Inferior parietal cortex (tissue), 1 donor: ENCODE measurements at regions not wholly inside any gene's neighbourhood (a gene's known extent, or its start where the extent isn't known, plus 50 kb on each side); places are given as distances from the start of the nearest gene placed in this dataset.
"Not testable (repeated sequence)": the region's sequence is repeated elsewhere in the genome, so short reads cannot be mapped to it uniquely, and the experiment has no call there.

Source experiments
- DNase-seq: peaks from one replicate; pipeline ENCODE4 v3.0.0-alpha.2; 2016; ENCODE audit errors: extremely low spot score

DNA sequence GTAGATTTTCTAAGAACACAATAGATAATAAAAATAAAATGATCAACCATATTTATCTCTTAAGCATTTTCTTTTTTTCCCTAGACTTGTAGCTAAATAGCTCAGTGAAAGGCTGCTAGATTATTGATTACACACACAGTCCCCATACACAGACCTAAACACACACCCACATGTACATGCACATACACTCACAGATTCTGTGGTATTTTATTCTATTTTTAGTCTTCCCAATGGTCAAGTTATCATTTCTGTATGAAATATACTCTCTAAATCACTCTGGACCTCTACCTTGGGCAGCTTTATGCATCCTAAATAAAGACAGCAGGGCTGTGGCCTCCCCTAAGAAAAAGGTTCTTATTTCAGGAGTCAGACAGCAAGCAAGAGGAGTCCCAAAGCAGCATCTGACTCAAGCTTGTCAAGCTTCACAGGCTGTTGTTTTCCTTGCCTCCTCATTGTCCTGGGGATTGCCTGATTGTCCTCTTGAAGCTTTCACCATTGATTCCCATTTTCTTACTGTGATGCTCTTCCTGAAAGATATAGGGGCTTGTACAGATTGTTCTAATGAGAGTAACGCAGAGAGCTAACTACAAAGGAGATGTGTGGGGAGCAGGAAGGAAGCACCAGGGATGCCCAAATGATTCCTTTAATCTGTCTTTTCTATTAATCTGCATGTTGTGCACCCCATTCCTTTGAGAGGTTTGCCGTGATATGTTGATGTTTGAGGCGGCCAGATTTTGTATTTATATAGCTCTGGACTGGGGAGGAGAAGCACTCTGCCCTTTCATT, 986.5 kb downstream of the PCDH17 start:
- no peak for DNase-seq

DNA sequence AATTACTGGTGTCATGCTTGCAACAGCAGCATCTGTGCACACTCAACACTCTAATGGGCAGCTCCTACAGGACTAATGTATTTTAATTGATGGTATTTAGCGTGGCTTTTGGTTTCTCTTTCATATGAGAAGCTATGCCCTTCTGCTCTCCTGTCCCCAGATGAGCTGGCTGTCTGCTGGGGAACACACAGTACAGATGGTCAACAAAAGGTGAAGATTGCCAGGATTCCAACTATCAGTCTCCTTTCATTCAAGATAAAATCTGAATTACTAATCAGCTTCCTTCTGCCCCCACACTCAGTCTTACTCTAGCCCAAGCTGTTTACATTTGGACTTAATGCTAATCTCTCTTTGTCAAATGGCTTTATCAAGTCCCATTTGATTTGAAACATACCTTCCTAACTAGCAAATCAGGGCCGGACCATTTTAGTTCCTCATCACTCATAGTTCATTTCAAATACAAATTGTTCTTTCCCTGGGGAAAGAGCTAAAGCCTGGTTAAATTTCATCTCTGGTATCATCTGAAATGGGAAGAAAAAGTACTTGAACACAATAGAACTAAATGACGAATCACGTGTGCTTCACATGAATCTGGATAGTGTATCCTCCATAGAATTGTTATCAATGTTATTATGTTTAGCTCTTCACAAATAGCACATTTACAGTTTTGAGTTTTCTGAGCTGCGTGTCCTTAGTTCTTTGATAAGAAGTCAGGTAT, 988.0 kb downstream of the PCDH17 start:
- DNase-seq: no peak

DNA sequence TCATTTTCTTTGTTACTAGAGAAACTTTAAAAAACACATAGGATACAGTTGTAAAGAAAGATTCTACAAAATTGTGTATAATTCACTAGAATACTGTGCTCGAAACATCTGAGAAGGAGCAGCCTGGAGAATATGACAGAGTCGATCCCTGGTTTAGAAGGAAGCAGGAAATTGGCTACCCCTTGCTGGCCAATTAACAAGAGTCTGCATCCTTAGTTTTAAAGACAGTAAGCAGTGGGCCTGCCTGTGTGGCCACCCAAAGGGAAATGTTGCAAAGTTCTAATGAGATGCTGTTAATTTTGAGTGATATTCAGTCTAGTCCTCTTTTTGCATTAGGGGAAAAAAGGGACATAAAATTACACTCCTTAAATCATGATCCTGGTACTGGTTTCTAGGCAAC, 988.6 kb downstream of the PCDH17 start:
- DNase-seq: no peak

DNA sequence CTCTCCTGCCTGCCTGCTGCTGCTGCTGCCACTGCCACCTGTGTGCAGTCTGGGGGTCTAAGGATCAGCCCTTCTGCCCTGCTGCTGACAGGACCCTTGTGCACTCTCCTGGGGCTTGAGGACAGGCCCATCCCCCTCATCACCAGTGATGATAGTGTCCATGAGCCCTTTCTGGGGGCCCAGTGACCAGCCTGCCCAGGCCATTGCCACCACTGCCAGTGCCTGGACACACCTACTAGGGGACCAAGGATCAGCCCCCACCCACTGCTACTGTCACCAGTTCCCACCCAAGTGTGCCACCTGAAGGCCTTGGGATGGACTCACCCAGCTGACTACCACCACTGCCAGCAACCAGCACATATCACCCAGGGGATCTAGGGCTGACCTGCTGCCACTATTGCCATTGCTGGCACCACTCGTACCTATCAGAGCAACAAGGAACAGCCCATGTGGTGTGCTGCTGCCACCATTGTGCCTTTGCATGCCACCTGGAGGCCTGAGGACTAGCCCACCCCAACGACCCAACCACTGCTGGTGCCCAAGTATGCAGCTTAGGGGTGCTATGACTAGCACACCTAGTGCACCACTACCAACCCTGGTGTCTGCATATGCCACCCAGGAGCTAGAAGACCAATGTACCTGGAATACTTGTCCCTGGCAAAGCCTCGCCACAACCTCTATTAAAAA, 994.3 kb downstream of the PCDH17 start:
- no peak for DNase-seq

DNA sequence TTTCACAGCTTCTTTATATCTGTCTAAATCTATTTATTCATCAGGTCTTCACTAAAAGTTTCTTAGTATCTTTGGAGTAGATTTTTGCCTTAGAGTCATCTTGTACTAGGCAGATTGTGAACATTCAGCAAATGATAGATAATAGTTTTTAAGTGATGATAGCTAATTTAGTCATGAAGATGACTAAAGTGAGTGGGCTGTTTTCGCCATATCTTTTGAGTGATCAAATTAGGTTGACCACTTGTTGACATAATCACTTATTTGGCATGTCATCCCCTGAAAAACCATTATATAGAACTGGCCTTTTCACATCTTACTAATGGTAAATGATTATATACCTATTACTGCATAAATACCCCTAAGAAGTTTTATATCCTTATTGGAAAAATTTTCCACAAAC, 999.2 kb downstream of the PCDH17 start:
- no peak for DNase-seq

DNA sequence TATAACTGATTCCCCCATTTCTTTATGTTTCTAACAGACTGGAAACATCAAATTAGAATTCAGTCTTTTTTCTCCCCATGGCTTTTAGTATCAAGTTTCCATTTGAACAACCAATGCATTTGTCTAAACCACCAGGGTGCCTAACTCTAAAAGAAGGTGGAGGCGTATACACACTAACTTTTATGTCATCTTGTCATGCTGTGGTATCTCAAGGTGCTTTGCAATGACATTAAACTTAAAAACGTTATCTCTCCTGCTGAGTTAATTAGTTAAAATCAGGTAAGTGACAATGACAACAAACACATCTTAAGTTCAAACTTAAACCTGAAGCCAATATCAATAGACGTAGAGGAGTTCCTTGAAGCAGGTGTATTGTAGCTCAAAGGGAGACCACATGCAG, 1001.7 kb downstream of the PCDH17 start:
- DNase-seq: no peak

DNA sequence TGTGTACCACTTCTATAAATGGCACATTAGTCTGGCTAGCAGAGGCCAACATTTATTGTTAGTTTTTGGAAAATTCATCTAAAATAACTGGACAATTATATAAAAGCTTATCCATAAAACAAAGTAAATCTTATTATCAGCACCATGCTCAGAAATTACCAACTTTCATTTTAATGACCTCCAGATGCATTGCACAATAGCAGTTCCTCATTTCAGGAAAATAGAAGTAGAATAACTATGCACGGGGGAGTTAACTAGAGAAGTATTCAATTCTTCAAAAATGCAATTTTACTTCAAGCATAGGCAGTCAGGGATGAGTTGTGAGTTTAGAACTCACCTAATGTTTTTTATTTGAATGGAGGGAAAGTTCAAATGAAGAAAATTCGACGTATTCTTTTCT, 1023.5 kb downstream of the PCDH17 start:
- no peak for DNase-seq

DNA sequence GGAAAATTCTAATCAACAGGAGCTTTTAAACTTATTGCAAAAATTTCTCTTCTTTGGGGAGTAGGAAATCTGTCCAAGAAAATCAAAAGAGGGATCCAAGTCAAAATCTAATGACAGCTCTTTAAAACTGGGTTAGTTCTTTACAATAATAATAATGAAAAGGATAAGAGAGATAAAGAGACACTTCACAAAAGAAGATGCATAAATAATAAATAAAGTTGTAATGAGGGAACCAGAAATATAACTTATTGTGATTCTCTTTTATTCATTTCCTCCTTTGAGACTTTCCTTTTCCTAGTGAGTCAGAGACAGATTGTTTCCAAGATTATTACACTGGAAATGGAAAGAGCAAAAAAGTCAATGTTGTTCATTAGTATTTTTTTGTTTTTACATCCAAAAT, 1029.3 kb downstream of the PCDH17 start:
- no peak for DNase-seq

DNA sequence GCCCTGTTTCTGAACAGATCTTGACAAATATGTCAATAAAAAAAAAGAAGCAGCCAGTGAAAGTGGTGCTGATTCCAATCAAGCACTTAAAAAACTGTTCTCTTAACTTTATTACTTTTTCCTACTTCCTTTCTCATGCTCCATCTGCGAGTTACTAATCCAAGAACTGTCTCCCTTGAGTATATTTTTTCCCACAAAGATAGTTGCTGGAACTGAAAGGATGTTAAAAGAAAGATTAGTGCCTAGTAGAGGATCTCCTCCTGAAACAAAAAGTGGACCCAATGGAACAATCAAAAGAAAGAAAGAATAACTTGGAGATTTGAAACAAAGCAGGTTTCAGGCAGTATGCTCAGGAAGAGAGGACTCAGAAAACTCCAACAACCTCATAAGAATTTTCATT, 1034.8 kb downstream of the PCDH17 start:
- DNase-seq: no peak

DNA sequence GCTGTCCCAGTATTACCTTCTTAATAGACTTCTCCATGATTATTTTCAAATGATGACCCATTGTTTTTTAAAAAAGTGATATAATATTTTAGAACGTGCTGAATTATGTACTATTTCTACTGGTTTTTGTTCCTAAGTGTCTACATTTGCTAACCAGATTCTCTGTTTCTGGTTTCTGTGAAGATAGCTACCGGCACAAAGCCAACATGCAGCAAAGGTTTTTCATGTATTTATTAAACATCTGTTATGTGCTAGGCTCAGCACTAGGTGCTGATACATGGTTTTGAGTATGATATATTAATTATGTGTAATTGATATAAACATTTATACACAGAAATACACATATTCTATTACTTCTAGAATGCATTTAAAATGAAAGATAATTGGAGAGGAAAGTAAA, 1035.6 kb downstream of the PCDH17 start:
- DNase-seq: no peak

DNA sequence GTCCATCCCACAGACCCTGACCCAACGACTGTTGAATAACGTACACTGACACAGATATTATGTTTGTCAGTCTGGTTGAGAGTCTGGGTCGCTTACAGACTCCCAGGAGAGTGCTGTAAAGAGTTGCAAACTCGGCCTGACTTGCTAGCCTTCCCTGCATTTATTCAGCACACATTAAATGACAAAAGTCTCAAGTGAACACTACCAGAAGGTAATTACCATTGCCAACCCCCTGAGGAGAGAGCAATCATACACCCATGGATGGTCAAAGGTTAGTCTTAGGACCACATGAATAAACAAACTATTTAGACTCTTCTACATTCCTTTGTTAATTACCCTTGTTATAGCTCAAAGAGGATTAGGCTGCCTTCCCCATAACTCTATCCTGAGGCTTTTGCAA, 1048.6 kb downstream of the PCDH17 start:
- no peak for DNase-seq

DNA sequence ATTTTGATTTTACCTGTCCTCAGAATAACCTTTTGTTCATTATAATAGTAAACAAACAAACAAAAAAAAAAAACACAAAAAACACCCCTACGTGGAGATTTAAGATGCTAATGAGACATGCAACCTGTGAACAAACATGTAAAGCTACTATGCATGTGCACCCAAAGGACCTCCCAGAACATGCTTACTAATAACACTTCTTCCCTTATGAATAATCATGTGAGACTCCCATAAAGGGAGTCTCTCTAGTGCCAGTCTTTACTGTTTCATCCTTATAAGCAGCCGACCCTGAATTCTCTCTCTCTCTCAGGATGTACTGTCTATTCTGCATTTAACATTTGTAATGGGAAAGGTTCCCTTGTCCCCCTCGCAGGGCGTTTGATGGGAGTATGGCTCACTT, 1051.1 kb downstream of the PCDH17 start:
- DNase-seq: no peak

DNA sequence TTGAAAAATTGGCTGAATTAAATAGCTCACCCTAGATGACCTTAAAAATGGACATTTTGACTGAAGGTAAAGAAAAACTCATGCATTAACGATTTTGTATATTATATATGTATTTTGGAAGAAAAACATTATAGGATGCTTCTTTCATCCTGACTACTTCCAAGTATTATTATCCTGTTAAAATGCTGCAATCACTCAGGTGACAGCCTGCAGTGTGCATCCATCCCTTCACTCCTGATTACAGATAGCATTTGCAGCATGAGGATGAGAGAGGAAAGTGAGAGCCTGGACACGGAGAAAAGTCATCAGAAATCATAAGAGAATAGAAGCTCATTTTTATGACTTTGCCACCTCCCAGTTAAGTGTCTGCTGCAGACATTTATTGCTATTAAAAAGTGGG, 1055.6 kb downstream of the PCDH17 start:
- DNase-seq: no peak

DNA sequence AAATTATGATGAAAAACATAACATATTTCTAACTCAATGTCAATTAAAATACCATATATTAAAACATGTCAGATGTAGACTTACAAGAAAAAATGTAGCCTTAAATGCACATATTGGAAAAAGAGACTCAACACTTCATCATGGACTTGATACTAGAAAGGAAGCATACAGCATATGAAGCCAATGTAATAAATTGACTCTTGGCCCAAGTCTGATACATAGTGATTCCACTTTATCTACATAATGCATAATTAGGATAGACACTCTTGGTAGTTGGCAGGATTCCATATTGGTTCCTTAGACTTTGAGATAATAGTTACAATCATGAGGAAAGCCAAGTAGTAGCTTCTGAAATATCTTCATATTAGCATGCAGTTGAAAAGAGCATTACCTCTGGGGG, 1067.0 kb downstream of the PCDH17 start:
- DNase-seq: no peak

DNA sequence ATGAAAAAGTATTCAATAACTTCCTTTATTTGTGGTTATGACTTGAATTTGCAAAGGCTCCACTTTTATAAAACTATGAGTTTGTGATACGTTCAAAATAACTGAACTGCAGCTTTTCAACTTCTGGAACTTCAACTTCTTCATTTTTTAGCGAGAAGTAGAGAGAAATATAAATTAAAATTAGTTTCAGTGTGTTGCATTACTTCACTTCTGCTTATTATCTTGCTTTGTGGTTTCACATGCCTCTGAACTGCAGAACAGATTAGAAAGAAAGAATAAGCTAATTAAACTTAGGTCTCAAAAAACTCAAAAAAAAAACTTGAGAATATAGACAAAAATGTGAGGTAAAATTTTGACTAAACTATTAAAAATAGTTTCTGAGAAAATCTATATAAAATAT, 1073.4 kb downstream of the PCDH17 start:
- no peak for DNase-seq

DNA sequence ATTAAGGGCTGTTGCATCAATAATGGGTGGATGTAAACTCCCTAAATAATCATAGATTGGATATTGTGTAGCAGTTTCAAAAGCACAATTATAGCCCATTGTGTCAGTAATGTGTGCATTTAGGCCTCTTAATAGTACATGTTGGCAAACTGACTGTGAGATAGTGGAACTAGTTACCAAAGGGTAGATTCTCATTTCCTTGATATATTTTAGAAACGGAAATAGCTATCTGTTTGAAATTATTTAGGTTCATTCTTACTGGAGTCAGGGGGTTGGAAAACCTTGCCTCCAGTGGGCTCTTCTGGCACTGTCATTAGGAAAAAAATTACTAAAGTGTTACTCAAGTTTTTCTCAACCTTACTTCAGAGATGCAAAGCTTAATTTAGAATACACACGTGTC, 1074.9 kb downstream of the PCDH17 start:
- DNase-seq: no peak

DNA sequence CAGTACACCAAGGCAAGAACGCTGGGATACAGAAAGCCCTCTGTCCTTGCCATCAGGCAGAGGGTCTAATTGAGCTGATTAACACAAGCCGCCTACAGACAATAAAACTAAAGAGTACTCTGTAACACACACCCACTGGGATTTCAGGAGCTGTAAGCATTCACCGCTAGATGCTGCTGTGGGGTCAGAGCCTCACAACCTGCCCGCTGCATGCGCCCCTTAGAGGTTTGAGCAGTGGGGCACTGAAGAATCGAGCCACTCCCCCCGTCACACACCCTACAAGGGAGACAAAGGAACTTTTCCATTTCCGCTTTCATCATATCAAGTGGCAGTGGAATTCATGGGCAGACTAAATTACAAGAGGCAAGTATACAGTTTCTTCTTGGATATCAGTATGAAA, 1080.6 kb downstream of the PCDH17 start:
- no peak for DNase-seq

DNA sequence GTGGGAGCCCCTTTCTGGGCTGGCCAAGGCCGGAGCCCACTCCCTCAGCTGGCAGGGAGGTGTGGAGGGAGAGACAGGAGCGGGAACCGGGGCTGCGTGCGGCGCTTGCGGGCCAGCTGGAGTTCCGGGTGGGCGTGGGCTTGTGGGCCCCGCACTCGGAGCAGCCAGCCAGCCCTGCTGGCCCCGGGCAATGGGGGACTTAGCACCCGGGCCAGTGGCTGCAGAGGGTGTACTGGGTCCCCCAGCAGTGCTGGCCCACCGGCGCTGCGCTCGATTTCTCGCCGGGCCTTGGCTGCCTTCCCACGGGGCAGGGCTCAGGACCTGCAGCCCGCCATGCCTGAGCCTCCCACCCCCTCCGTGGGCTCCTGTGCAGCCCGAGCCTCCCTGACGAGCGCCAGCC, 1082.5 kb downstream of the PCDH17 start:
- not testable (repeated sequence) for DNase-seq

DNA sequence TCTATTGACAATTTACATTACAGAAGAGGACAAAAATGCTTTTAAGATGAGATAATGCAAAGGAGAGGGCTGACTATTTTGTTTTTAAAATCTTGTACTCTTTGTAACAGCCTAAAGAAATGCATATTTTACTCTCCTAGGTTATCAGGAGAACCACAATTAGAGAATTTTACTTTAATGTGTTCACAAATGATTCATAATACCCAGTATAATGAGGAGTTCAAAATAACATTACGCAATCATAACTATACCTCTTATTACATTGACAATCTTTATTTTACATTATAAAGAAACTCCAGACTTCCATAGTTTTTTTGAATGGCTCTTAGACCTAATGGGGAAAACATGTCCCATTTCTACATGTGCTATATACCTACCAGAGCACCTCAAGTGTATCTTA, 1089.7 kb downstream of the PCDH17 start:
- no peak for DNase-seq

DNA sequence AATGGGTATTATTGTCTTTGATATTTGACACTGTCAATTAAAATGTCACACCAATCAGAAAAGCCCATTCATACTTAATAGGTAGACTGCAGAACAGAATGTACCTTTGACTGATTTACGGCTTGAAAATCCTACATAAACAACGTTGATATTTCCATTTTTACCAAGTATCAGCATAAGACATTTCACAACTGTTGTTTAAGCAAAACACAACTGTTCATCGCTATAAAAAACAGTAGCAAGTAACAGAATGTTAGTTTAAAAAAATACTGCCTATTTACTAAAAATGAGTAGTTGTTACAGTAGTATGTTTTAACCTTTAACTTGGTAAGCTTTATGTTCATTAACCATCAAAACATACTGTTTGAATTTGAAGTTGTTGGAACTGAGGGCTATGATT, 1096.6 kb downstream of the PCDH17 start:
- DNase-seq: no peak

DNA sequence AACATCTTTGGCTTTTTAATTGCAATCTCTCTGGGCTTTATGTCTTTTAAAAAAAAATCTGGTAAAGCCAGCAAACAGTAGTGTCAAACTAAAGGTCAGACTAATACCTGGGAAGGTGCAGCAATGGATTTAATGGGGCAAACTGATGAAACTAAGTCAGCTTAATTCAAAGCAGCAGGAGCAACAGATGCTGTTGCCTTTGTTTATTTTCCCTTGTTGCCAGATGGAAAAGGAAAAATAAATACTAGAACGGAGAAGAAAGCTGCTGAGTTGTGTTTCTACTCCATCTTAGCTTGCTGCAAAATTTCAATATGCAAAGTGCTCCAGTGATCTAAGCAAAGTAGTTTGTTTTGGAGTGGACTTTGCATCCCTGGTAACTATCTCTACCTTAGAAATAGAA, 1097.8 kb downstream of the PCDH17 start:
- no peak for DNase-seq

DNA sequence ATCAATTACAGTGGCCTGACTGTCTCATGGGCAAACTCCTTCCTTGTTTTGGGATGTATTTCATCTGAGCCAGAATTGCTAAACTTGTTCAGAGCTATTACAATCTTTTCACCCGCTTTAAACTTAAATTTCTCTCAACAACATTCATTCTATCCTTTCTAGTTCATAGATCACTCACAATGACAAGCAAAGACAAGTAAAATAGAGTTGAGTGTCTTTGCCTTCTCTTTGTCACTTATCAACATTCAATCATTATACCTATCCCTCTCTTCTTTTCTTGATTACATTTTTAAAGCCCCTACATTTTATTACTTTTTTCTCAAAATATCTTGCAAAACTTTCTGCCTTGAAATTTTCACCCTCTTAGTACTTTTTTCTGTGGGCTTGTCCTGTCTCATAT, 1113.1 kb downstream of the PCDH17 start:
- no peak for DNase-seq

DNA sequence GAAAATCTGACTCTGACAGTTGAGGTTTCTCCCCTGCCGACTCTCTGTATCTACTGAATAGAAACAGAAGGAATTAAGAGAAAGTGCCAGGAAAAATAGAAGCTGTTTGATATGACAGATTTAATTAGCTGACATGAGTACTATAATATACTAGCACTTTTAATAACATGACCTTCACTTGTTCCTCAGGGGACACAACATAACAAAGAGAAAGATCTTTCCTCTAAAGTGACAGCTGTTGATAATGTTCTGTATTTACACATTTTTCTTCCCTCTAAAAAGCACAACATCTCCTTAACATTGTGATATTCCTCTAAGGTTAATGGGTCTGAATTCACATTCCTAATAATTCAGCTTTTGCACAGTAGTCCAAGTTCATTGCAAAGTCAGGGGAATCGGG, 1136.0 kb downstream of the PCDH17 start:
- DNase-seq: no peak
